ENCODE measurements at regions not wholly inside any gene's neighbourhood (a gene's known extent, or its start where the extent isn't known, plus 50 kb on each side); places are given as distances from the start of the nearest gene placed in this dataset.

DNA sequence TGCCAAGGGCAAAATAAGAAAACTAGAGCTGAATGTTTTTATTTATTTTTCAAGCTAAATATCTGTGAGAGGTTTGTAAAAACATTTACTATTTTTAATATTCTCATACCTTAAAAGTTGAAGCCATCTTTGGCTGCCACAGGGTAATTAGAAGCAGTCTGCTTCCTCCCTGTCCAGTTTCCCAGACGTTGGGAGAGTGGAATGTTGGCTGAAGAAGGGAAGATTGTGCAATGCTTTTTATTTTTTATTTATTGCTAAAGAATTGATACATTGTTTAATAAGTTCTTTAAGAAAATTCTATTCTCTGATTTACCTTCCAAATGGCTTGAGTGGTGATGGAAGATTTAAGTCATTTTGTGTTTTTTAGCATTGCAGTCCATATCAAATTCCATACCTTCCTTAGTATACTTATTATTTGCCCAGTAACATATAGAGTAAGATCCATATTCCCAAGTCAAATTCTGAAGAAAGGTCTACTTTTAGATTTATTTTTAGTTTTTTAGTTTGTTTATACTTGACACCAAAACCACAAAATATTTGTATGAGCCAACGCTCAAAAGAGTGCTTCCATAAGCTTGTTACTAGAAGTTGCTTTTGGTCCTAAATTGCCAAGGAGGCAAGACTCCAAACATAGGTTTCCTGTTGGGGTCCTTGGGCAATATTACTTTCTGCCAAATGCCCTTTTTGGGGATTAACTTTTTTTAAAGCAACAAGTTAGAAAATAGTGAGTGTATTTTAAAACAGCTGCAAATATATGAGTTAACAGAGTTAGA is 124.0 kb upstream of the CPM start:
- DNase-seq (ENCODE audit: low read depth, low spot score) (no peak), ATAC-seq (no peak)
- no peak for TF ChIP-seq POLR2AphosphoS5 (IDR thresholded peaks at IDR 0.05; ENCODE audit: low read depth, low read length)
- TF ChIP-seq SIN3A (IDR thresholded peaks at IDR 0.05; ENCODE audit: borderline replicate concordance, insufficient read depth, low read depth, low read length): no peak
- TF ChIP-seq, protein P1, sequence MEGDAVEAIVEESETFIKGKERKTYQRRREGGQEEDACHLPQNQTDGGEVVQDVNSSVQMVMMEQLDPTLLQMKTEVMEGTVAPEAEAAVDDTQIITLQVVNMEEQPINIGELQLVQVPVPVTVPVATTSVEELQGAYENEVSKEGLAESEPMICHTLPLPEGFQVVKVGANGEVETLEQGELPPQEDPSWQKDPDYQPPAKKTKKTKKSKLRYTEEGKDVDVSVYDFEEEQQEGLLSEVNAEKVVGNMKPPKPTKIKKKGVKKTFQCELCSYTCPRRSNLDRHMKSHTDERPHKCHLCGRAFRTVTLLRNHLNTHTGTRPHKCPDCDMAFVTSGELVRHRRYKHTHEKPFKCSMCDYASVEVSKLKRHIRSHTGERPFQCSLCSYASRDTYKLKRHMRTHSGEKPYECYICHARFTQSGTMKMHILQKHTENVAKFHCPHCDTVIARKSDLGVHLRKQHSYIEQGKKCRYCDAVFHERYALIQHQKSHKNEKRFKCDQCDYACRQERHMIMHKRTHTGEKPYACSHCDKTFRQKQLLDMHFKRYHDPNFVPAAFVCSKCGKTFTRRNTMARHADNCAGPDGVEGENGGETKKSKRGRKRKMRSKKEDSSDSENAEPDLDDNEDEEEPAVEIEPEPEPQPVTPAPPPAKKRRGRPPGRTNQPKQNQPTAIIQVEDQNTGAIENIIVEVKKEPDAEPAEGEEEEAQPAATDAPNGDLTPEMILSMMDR (IDR thresholded peaks at IDR 0.05): no peak
- TF ChIP-seq, protein P2, sequence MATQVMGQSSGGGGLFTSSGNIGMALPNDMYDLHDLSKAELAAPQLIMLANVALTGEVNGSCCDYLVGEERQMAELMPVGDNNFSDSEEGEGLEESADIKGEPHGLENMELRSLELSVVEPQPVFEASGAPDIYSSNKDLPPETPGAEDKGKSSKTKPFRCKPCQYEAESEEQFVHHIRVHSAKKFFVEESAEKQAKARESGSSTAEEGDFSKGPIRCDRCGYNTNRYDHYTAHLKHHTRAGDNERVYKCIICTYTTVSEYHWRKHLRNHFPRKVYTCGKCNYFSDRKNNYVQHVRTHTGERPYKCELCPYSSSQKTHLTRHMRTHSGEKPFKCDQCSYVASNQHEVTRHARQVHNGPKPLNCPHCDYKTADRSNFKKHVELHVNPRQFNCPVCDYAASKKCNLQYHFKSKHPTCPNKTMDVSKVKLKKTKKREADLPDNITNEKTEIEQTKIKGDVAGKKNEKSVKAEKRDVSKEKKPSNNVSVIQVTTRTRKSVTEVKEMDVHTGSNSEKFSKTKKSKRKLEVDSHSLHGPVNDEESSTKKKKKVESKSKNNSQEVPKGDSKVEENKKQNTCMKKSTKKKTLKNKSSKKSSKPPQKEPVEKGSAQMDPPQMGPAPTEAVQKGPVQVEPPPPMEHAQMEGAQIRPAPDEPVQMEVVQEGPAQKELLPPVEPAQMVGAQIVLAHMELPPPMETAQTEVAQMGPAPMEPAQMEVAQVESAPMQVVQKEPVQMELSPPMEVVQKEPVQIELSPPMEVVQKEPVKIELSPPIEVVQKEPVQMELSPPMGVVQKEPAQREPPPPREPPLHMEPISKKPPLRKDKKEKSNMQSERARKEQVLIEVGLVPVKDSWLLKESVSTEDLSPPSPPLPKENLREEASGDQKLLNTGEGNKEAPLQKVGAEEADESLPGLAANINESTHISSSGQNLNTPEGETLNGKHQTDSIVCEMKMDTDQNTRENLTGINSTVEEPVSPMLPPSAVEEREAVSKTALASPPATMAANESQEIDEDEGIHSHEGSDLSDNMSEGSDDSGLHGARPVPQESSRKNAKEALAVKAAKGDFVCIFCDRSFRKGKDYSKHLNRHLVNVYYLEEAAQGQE (IDR thresholded peaks at IDR 0.05; ENCODE audit: insufficient read depth in 1 of 2, low read depth in 2 of 2, low read length in 1 of 2): no peak
- TF ChIP-seq TCF7L2 (IDR thresholded peaks at IDR 0.05; ENCODE audit: low read depth, low read length): no peak
- Histone ChIP-seq H3K4me1 (ENCODE audit: control insufficient read depth, insufficient read depth, low read length) (peaks cover 13% of the 10 kb centered on the region), H3K9me3 (ENCODE audit: control insufficient read depth, insufficient read depth, low read depth, low read length) (peaks cover 11% of the 10 kb centered on the region; the same call in 1 of the 2 replicates), H3K27me3 (ENCODE audit: control insufficient read depth, insufficient read depth, low read length) (no peaks in the 10 kb centered on the region), H3K36me3 (ENCODE audit: control insufficient read depth, insufficient read depth, low read length) (no peaks in the 10 kb centered on the region), H3K4me3 (ENCODE audit: low read depth in 2 of 2, low read length in 2 of 2) (no peak overlapping the region), H3K27ac (ENCODE audit: low read length) (no peak overlapping the region)
- intact Hi-C loops (cut with micrococcal nuclease; ENCODE audit: unreplicated experiment) (no loop called here), in situ Hi-C loops (cut with HindIII; ENCODE audit: low pct_unique_long_range_greater_than_20kb, low sequenced_read_pairs) (no loop called here)
- BruUV-seq (replicated peaks): no TSS peak
- POLR2A ChIA-PET: no interaction called here
- CTCF ChIA-PET: no interaction called here

DNA sequence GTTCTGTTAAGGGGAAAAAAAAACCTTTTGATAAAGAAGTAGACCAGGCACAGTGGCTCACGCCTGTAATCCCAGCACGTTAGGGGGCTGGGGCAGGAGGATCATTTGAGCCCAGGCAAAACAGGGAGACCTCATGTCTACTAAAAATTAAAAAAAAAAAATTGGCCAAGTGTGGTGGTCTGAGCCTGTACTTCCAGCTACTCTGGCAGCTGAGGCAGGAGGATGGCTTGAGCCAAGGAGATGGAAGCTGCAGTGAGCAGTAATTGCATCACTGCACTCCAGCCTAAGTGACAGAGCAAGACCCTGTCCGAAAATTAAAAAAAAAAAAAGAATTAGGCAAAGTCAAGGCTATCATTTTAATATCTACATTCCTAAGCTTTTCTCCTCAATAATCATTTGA is 124.8 kb upstream of the CPM start:
- intact Hi-C loops (cut with micrococcal nuclease; ENCODE audit: unreplicated experiment): no loop called here
- POLR2A ChIA-PET: no interaction called here
- H3K4me3 ChIP-seq (ENCODE audit: low read depth in 2 of 2, low read length in 2 of 2): no peak overlapping the region

More for the DNA sequence above, 124.8 kb upstream of the CPM start:
- BruUV-seq (replicated peaks): no TSS peak
- in situ Hi-C loops (cut with HindIII; ENCODE audit: low pct_unique_long_range_greater_than_20kb, low sequenced_read_pairs): no loop called here
- ATAC-seq (no peak), DNase-seq (ENCODE audit: low read depth, low spot score) (no peak)
- CTCF ChIA-PET: no interaction called here
- TF ChIP-seq, protein P1 (IDR thresholded peaks at IDR 0.05): no peak
- TF ChIP-seq TCF7L2 (IDR thresholded peaks at IDR 0.05; ENCODE audit: low read depth, low read length) (no peak), POLR2AphosphoS5 (IDR thresholded peaks at IDR 0.05; ENCODE audit: low read depth, low read length) (no peak), SIN3A (IDR thresholded peaks at IDR 0.05; ENCODE audit: borderline replicate concordance, insufficient read depth, low read depth, low read length) (no peak)
- TF ChIP-seq, protein P2 (IDR thresholded peaks at IDR 0.05; ENCODE audit: insufficient read depth in 1 of 2, low read depth in 2 of 2, low read length in 1 of 2): no peak
- no peaks in the 10 kb centered on the region for H3K27me3 ChIP-seq (ENCODE audit: control insufficient read depth, insufficient read depth, low read length)
- H3K4me1 ChIP-seq (ENCODE audit: control insufficient read depth, insufficient read depth, low read length): peaks cover 8% of the 10 kb centered on the region
- H3K27ac ChIP-seq (ENCODE audit: low read length): no peak overlapping the region
- H3K9me3 ChIP-seq (ENCODE audit: control insufficient read depth, insufficient read depth, low read depth, low read length): peaks cover 11% of the 10 kb centered on the region; the same call in 1 of the 2 replicates
- H3K36me3 ChIP-seq (ENCODE audit: control insufficient read depth, insufficient read depth, low read length): no peaks in the 10 kb centered on the region

Measured in Panc1 (cell line).